ENCODE measurements at regions not wholly inside any gene's neighbourhood (a gene's known extent, or its start where the extent isn't known, plus 50 kb on each side); places are given as distances from the start of the nearest gene placed in this dataset.

DNA sequence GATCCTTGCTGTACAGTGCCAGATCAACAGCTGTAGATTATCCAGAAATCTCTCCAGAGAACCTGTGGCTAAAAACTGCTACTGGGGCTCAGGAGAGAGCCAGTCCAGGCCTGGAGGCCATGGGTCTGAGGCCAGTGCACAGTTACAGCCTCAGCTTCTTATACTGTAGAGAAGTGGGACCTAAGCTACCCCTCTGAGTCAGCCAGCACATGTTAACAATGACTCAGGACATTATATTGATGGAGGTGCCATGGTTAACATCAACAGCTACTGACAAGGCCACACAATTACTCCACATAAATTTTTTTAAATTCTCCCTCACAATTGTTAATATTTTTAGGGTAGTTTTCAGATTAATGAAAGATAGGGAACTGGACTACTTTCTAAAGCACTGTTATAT lies 138.5 kb downstream of the RBM26 start:
- DNase-seq (ENCODE audit: low spot score), result no peak

DNA sequence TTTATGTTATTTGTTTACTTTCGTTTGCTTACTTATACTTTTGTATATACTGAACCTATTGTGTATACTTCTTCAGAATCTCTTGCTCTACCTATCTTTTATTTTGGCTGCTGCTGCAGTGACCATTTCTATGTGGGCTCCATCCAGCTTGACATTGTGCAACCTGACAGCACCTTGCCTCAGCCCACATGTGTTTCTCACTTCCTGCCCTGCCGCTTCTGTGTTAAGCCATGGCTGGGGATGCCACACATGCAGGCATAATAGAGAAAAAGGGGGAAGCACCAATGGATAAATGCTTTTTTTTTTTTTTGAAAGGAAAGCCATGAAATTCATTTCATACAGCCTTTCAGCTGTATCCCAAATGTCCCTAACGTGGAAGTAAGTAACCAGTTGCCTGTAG lies 147.6 kb downstream of the RBM26 start:
- no peak for DNase-seq (ENCODE audit: low spot score)

DNA sequence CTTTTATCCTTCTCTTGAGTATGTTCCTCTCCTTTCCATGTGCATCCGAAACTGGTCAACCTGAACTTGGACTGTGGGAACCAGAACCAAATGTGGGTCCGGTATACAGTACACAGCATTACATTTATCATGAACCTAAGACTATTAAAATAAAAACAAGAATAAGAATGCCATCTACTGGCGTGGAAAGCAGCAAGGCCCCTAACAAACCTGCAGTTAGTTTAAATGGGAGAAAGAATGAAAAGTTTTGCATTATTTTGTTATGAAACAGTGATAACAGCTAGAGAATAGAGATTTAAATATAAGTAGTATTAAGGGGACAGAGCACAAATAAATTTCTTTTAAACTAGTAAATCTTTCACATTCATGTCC lies 159.5 kb downstream of the RBM26 start:
- no peak for DNase-seq (ENCODE audit: low spot score)

DNA sequence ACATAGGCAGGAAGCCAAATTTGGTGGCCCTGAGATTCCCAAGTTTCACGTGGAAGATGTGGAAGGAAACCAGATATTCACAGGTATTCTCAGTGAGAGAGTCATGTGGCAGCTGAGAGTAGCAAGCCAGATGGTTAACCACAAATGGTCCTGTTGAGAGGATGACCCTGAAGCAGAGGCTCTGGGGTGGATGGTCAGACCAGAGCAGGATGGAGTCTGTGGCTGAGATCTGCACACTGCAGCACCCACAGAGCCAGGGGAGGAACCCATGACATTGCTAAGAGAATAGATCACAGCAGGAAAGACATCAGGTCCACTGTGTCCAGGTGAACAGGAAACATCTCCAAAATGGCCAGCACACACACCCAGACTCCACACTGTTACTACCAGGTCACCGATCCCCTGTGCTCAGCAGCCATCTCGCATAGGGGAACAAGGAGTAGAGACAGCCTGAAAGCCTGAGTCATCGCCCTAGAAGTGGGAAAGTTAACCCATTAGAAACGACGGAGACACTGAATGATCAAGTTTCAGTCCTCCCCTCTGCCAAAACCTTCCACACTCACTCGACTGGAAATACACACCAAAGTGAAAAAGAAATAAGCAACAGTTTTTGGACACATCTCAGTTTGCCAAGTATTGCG lies 160.0 kb downstream of the RBM26 start:
- no peak for DNase-seq (ENCODE audit: low spot score)

DNA sequence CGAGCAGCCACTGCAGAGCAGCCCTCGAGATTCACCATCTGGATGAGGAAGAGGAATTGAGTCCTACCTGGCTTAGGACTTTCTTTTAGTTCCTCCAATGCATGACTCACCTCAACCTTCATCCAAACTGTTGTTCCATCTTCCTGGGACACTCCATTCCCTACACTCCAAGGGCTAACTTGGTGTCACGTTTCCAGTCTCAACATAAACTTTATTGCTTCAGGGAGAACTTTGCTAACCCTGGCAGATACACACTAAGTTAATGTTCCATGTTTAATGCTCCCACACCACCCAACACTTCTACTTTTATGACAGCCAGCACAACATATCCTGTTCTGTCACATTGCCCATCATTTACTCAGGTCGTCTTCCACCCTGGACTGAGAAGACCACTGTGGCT lies 164.4 kb downstream of the RBM26 start:
- no peak for DNase-seq (ENCODE audit: low spot score)

DNA sequence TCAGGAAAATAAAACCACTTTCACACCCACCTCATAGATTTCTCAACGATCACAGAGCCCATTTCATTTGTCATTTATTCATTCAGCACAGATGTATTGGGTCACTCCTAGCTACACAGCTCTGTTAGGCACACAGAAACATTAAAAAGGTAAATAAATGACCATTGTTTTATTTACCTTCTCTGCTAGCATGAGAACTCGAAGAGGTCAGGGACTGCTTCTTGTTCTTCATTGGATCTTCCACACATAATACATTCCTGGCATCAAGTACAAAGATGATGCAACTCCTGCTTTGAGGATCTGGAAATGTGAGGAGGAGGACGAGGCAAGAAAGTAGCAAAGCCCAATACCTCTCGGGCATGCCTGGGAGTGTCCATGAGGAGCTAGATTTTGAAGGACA lies 168.1 kb downstream of the RBM26 start:
- DNase-seq (ENCODE audit: low spot score), result no peak

DNA sequence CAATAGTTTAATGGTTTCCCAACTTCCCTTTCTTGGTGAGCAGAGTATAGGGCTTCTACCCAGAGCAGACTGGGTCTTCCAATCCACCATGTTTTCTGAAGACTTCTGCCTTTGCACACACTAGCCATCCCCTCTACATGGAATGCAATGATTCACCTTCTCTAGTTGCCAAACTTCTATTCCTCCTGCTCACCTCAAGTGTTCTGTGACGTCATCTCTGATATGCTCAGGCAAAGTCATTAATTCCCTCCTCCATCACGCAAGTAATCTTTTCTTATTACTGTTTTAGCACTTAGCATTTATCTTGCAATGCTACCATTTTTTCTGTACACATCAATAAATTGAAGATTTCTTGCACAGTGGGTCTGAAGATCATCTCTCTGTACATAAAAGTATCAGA lies 174.2 kb downstream of the RBM26 start:
- no peak for DNase-seq (ENCODE audit: low spot score)

DNA sequence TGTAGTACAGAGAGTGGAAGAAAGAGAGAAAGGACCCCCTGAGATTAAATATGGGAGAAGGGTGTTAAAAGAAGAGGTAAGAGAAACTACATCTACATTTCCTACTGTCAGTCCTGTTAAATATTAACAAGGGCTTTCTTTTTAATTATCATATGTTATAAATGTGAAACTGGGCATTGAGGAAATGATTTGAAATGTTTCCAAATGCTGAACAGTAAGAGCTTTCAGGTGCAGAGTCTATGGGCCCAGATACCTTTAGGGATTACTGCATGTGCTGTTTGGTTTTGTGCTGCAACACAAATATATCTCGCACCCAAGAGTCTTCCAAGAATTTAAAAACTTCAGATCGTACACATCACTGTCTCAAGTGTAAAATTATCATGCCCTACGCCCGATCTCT lies 176.3 kb downstream of the RBM26 start:
- no peak for DNase-seq (ENCODE audit: low spot score)

DNA sequence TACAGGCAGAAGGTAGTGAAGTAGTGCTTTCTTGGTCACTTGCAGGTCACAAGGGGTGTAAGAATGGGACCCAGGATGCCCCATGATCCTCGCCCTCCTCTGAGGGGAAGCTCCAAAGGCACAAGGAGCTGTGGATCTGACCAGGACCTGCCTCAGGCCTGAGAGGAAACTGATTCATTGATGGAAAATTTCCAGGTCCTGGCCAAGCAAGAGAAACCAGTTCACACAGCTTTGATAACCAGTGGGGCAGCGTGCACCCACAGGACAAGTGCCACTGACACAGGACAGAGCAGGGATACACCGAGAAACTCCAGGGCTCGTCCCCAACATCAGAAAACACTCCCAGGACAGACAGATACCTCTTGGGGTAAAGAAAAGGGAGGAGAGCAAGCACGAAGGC lies 177.1 kb downstream of the RBM26 start:
- no peak for DNase-seq (ENCODE audit: low spot score)

DNA sequence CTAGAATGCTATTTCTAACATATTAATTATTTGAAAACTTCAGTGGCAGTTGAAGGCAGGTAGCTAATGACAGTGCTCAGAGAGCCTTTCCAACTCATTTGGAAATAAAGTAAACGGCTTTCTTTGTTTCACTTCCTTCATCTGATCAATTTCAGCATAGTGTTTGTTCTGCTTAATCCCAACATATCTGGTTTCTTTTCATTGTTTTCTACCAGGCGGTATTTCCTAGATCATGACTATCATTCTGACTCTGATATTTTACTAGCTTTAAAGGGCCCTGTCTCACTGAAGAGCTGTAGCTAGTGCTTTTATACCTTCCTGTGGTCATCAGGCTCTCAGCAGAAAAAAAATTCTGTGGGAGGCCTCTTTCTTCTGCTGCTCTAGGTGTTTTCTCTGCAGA lies 178.6 kb downstream of the RBM26 start:
- DNase-seq (ENCODE audit: low spot score), result no peak

DNA sequence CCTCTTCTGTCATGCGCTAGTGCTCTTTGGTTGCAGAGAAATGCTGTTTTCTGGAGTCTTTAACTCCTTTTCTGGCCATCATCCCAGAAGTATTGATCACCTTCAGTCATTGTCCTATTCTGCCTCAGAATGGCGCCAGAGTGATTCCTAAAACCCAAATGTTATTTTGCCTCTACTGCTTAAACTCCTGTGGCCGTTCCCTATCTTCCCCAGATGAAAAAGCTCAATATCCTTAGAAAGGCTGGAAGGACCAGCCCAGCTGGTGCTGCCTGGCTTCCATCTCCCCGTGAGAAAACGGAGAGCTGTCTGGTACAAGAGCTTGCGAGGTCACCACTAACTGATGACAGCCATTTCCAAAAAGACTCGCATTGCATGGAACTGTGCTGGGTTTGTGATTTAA lies 179.1 kb downstream of the RBM26 start:
- no peak for DNase-seq (ENCODE audit: low spot score)

DNA sequence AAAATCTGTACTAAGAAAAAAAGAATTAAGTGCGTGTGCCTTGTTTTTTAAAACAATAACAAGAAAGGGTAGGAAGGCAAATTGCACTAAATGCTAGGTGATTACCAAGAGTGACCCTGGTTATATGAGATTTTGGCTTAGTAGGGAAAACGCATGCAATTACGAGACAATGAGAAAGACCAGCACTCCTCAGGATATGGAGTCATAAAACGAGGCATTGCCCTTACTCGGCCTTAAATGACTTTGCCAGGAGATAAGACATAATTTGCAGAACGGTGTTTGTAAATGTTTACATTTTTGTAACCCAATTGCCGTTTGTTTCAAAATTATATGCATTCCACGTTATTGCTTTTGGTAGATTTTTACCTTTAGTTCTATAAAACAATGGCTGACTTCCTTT lies 179.8 kb downstream of the RBM26 start:
- no peak for DNase-seq (ENCODE audit: low spot score)

DNA sequence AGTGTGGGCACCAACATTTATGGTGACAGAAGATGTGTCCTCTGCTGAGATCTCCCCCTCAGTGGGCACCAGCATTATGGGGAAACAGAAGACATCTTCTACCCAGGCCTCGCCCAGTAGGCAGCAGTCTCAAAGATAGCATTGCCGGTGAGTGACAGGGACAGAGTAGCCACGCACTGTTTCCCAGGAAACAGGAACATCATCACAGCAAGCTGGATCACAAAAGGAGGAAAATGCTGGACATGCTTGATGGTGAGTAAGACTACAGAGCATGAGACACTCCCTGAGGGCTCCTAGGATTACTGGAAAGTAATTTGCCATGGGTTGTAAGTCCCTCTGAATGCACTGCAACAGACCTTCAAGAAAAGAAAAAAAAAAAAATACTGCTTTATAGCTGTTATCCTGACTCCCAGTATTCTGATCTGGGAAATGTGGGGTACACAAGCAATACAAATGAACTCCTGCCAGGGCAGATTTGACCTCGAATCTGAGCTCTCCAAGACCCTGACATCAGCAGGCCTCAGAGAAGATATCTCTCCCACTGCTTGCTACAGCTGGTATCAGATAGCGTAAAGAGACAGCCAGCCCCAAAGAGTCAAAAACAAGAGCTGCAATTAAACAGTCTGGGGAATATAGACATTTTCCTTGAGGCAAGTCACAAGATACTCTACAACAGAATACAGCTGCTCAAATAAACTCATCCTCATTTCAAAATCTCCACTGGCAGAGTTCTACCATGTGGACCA lies 180.4 kb downstream of the RBM26 start:
- DNase-seq (ENCODE audit: low spot score), result no peak

DNA sequence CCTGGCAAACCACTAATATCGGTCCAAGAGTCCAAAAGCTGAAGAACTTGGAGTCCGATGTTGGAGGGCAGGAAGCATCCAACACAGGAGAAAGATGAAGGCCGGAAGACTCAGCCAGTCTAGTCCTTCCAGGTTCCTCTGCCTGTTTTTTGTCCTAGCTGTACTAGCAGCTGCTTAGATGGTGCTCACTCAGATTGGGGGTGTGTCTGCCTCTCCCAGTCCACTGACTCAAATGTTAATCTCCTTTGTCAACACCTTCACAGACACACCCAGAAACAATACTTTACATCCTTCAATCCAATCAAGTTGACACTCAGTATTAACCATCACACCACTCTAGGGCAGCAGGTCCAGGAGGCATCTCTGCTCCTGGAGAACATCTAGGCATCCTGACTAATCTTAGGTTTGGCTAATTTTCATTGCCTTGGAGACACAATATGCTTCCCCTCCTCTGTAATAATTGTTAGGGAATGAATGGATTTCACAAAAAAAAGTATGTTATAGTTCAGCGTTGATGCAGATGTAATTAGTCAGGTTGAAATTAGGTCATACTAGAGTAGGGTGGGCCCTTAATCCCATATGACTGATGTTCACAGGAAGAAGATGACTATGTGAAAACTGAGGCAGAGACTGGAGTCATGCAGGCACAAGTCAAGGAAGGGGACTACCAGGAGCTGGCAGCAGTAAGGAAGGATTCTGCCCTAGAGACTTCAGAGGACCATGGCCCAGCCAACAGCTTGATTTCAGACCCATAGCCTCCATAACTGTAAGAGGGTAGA lies 183.4 kb downstream of the RBM26 start:
- DNase-seq (ENCODE audit: low spot score), result no peak

DNA sequence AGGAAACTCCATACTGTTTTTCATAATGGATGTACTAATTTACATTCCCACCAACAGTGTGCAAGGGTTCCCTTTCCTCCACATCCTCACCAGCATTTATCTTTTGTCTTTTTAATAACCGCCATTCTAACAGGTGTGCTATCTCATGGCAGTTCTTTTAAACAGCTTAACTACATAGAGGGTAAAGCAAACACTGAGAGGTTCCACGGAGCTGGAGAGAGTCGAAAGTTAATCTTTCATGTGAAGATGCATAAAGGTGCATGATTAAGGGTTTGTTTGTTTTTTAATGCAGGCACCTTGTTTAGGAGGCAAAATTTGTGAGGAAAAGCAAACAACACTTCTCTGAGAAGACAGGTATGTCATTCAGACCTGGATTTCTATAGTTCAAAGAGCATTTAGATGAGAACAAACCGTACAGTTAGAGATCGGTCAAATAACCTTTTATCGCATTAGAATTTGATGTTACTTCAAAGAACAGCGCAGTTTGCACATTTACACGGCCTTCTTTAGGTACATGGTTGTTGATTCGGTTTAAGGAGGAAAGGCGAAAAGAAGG lies 193.9 kb downstream of the RBM26 start:
- no peak for DNase-seq (ENCODE audit: low spot score)

DNA sequence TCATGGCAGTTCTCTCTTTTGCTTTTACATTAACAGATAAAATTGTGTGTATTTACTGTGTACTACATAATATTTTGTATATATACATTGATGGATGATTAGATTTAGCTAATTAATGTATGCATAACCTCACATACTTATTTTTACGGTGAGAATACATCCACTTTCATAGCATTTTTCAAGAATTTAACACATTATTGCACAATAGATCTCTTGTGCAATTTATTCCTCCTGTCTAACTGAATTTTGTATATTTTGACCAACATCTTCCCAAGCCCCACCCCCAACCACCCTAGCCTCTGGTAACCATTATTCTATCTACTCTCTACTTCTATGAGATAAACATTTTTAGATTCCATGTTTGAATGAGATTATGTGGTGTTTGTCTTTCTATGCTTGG lies 194.7 kb downstream of the RBM26 start:
- no peak for DNase-seq (ENCODE audit: low spot score)

DNA sequence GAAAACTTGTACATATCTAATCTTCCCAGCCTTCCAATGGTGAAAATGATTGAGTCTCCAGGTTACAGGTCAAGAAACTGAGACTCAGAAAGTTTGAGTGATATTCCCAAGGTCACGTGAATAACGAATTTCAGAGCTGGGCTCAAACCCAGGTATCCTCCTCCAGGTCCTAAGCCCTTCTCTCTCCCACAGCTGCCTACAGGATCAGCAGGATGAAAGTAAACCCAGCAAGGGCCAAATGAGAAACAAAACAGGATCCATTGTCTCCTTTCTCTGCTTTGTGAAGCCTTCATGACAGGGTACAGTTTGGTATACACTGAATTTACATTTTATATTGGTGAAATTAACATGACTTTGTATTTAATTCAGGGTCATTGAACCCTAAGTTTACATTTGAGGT lies 208.1 kb downstream of the RBM26 start:
- DNase-seq (ENCODE audit: low spot score), result no peak

DNA sequence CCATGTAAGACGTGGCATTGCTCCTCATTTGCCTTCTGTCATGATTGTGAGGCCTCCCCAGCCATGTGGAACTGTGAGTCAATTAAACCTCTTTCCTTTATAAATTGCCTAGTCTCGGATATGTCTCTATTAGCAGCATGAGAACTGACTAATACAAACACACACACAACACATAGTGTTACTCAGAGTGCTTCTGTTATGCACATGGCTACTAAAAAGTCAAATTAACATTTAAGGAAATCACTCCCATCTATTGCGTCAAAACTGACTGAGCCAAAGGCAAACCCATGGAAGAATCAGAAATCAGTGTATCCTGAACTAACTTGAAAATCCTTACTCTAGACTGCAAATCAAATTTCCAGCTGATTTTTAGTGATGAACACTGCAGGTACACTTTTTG lies 209.2 kb downstream of the RBM26 start:
- DNase-seq (ENCODE audit: low spot score), result no peak

DNA sequence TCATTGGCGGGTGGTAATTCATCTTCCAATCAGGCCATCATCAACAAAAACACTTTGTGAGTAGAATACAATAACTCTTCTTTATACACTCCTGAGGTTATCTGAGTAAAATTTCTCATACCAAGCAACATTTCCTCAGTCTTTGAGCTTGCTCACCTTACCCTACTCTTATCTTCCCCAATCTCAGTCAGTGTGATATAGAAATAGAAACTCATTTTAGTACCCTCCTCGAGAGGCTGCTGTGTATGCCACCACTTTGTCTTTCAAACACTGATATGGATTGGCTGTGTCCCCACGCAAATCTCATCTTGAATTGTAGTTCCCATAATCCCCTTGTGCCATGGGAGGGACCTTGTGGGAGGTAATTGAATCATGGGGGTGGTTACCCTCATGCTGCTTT lies 209.7 kb downstream of the RBM26 start:
- no peak for DNase-seq (ENCODE audit: low spot score)

DNA sequence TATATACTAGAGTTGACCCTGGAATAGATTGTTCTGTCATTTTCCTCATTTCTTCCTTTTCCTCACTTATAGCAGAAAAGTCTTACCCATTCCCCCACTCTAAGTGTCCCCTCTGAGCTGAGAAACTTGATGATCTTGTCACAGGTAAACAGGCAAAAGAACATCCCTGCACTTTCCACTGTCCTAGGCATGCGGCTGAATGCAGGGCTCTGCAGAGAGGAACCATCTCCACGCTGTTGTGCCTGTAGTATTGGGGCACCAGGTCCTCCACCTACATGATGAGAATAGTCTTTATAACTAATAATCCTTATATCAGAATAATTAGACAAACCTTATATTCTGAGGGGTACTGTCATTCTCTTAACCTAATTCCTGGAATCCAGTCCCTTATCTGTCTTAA lies 211.3 kb downstream of the RBM26 start:
- no peak for DNase-seq (ENCODE audit: low spot score)

DNA sequence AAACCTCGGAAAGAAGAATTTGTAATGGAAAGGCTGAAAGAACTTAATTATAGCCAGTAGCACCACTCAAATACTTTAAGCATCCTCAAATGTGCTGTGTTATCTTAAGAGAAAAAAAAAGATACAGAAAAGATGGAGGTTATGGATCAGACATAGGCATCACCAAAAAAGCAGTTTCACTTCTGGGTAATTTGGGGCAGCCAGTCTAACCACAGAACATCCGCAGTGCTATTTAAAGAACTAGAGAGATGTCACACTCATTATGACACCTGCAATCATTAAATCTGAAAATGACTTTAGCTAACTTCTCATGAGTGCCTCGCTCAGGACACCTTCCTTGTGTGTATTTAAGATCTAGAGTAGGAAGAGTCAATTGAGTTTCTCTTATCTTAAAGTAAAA lies 211.8 kb downstream of the RBM26 start:
- no peak for DNase-seq (ENCODE audit: low spot score)

DNA sequence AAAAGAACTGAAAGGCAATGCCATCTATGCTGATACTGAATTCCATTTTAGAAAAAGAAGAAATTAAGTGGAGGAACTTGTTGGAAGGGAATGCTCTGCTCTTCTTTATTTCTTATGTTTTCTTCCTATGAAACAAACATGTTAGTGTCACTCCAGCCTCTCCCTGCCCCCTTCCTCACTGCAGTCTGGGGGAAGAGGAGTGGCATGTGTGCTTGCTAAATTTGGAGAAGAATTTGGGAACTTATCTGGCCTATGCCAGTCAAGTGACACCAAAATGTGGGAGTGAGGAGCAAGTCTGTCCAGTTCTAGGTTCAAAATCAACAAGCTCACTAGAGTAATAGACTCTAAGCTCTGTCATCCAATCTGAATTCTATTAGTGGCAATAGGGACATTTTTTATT lies 214.6 kb downstream of the RBM26 start:
- no peak for DNase-seq (ENCODE audit: low spot score)

DNA sequence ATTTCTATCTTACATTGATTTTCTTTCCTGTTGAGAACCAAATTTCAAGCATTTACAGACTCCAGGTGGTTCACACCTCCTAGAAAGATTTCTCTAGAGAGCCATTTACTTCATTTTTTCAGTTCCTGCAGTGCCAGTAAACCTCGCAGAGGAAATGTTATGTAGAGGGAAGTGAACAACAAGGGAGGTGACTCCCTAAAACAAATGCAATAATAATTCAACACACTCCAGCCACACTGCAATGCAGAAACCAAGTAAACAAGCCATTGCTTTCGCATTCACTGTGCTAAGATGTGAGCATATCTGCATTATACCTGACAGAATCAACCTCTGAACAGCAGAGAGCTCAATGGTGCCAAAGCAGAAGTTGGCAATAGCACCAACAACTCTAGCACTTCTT lies 215.1 kb downstream of the RBM26 start:
- no peak for DNase-seq (ENCODE audit: low spot score)

All from hepatic stellate cell (primary cell).